Activated naive CD4-positive, alpha-beta T cell treated with anti-CD3 and anti-CD28 coated beads, Interleukin-2, amount 50 U/mL, for 72 hours (primary cell): ENCODE measurements at regions not wholly inside any gene's neighbourhood (a gene's known extent, or its start where the extent isn't known, plus 50 kb on each side); places are given as distances from the start of the nearest gene placed in this dataset.
"Not testable (repeated sequence)": the region's sequence is repeated elsewhere in the genome, so short reads cannot be mapped to it uniquely, and the experiment has no call there.

ENCODE experiments used
- ATAC-seq, 2 donors: fragments of 150-1000 bp; cut with Tn5 transposase; 2 replicates each; pipeline ENCODE4 v1.10.0; 2021; ENCODE audit warnings: mild to moderate bottlenecking in 2 of 2, moderate library complexity in 2 of 2
- DNase-seq, 2 donors: peaks; one replicate each; pipeline ENCODE4 v3.0.0; 2021 to 2022; ENCODE audit warnings: low spot score in 2 of 2
- H3K27ac Mint-ChIP-seq, 2 donors: one replicate each; pipeline ENCODE4 v1.8.0; 2022; ENCODE audit warnings: mild to moderate bottlenecking in 2 of 2, mixed read lengths in 2 of 2
- H3K36me3 Mint-ChIP-seq, 2 donors: one replicate each; pipeline ENCODE4 v1.8.0; 2022; ENCODE audit warnings: mixed read lengths in 2 of 2
- H3K9me3 Mint-ChIP-seq, 2 donors: one replicate each; pipeline ENCODE4 v1.8.0; 2022; ENCODE audit warnings: mixed read lengths in 2 of 2

DNA sequence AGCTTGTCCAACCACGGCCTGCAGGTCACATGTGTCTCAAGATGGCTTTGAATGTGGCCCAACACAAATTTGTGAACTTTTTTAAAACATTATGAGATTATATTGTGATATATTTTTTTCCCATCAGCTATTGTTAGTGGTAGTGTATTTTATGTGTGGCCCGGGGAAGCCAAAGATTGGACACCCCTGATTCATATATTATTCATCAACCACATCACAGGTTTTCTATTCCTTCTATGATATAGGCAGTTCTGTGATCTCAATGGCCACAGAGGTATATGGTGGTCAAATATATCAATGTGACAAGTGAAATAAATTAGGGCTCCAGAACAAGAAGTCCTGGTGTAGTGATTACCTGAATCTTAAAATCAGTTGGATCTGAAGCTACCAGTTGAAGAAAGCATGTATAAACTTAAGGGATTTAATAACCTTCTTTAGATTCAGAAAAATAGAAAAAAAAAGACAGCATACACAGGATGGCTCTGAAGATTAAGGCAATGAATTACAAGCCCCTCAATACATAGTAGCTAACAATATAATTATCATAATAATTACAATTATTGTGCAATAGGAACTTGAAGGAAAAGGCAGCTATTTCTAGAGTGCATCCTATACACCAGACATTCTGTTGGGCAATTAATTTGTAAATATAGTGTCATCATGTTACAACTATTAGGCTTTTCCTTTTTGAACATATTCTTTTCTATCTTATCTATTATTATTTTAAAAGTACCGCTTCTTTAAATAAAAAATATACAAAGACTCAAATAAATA, 530.4 kb upstream of the PTPRD start:
- no peak for ATAC-seq

DNA sequence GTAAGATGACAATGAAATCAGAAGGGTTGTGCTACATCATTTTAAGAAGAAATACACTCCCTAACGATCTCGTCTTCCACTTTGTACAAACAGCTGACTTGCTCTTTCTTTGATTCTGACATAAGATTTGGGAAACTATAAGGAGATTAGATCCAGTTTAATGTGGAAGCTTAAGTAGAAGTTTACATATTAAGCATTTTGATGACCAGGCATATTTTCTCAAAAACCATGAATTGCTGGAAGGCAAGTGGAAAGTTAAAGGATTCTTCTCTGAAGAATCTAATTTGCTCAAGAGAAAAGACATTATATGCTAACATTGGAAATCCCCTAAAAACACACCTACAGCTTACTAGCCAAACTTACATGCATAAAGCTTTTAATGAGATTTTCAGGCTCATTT, 531.9 kb upstream of the PTPRD start:
- H3K36me3 Mint-ChIP-seq, result no peaks in the 10 kb centered on the region
- DNase-seq, result no peak
- H3K27ac Mint-ChIP-seq, result no peak overlapping the region
- peaks cover 26% of the 10 kb centered on the region in 2 donors for H3K9me3 Mint-ChIP-seq
- ATAC-seq, result no peak

More for the DNA sequence above, 530.4 kb upstream of the PTPRD start:
- peaks cover 23 to 24% of the 10 kb centered on the region in 2 donors for H3K9me3 Mint-ChIP-seq
- no peak overlapping the region for H3K27ac Mint-ChIP-seq
- no peaks in the 10 kb centered on the region for H3K36me3 Mint-ChIP-seq
- DNase-seq, result no peak

DNA sequence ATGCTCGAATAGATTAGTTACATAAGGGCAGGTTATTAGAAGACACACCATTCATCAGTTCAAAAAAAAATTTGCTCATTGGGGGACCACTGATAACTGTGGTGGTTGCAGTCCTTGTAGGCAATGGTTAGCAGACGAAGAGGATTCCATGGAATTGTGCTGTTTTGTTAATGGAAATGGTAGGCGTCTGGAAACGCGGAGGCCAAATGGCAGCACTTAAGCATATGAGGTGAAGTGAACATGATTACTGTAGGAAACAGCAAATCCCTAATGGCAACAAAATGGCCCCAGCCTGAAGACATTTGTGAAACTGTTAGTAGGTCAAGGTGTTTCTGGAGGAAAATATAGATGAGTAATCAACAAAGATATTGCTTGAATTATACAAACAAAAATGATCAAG, 535.4 kb upstream of the PTPRD start:
- Mint-ChIP-seq H3K36me3 (no peaks in the 10 kb centered on the region), H3K27ac (no peak overlapping the region), H3K9me3 (peaks cover 21 to 22% of the 10 kb centered on the region in 2 donors)
- DNase-seq (no peak), ATAC-seq (no peak)

DNA sequence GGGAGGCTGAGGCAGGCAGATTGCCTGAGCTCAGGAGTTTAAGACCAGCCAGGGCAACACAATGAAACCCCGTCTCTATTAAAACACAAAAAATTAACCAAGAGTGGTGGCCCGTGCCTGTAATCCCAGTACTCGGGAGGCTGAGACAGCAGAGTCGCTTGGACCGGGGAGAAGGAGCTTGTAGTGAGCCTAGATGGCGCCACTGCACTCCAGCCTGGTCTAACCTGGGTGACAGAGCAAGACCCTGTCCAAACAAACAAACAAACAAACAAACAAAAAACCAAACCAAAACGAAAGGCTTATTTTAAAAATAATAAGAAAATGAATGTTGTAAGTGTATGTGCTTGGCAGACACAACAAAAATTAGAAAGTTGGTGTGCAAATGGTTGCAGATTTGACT, 536.3 kb upstream of the PTPRD start:
- H3K27ac Mint-ChIP-seq, result no peak overlapping the region
- no peaks in the 10 kb centered on the region for H3K36me3 Mint-ChIP-seq
- H3K9me3 Mint-ChIP-seq, result peaks cover 18 to 21% of the 10 kb centered on the region in 2 donors
- no peak for DNase-seq
- no peak for ATAC-seq

DNA sequence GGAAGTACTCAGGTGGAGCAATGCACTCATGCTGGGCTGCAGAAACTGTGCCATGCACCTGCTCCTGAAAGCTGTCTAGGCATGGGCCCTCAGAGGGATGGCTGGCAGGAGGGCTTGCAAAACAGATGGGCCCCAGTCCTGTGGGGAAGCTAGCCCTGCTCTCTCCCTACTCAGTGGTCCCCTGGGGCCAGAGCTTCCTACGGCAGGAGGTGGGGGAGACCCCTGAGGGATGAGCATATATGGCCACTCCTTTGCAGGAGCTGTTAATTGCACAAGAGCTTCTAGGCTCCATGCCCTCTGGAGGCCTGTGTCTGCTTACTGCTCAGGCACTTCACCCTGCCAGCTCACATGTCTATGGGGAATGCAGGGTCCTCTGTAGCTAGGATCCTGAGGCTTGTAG, 545.3 kb upstream of the PTPRD start:
- no peak overlapping the region for H3K27ac Mint-ChIP-seq
- H3K9me3 Mint-ChIP-seq, result peaks cover 40% of the 10 kb centered on the region in 2 donors
- H3K36me3 Mint-ChIP-seq, result peaks cover 6 to 19% of the 10 kb centered on the region in 2 donors
- DNase-seq (no peak), ATAC-seq (no peak)

DNA sequence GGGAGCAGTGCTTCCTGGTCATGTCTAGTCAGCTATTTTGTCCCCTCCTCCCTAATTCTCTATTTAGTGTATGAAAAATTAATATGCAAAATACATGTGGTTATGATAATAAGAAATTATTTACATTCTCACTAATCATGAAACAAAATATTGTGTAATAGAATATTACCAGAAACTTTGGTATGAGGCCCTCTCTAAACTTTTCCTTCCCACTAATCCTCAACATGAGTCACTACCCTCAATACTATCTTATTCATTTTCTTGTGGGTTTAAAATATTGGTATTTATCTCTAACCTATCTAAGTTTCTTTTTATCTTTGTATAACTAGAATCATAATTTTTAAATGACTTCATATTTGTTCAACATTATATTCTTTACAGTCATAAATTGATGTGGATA, 545.9 kb upstream of the PTPRD start:
- H3K36me3 Mint-ChIP-seq, result peaks cover 6 to 19% of the 10 kb centered on the region in 2 donors
- no peak overlapping the region for H3K27ac Mint-ChIP-seq
- DNase-seq (no peak), ATAC-seq (no peak)
- peaks cover 42 to 43% of the 10 kb centered on the region in 2 donors for H3K9me3 Mint-ChIP-seq

DNA sequence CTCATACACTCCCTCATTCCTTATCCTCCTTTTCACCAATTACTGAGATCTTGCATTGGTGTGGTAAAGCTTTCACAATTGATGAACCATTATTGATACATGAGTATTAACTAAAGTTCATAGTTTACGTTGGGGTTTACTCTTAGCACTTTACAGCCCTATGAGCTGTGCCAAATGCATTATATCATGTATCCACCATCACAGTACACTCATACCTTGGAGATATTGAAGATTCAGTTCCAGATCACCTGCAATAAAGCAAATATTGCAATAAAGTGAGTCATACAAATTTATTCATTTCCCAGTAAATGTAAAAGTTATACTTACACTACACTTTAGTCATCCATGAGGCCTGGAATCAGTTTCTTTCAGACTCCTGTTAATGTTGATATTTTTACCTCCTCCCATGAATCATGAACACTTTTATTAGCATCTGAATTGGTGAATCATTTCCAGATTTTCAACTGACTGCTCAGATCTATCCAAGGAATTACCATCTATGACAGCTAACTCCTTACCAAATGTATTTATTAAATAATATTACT, 546.6 kb upstream of the PTPRD start:
- H3K27ac Mint-ChIP-seq, result no peak overlapping the region
- ATAC-seq (no peak), DNase-seq (no peak)
- H3K36me3 Mint-ChIP-seq, result peaks cover 6 to 19% of the 10 kb centered on the region in 2 donors
- peaks cover 41 to 42% of the 10 kb centered on the region in 2 donors for H3K9me3 Mint-ChIP-seq

DNA sequence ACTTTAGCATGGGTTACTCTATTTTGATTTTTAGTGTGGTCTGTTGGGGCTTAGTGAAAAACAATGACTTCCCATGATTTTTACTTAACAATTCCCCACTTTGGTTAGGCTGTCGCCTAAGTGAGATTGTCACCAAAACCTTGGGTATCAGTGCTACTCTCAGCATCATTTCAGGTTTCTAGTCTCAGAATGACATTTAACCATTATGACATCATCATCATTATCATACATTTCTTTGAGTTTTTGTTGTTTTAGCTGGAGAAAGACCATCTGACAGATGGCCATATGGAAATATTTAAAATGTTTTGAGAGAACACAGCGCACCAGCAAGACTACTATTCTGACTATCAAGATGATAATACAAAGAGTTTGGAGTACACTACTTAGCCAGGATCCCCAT, 551.0 kb upstream of the PTPRD start:
- no peak for DNase-seq
- no peak for ATAC-seq
- peaks cover 27 to 30% of the 10 kb centered on the region in 2 donors for H3K9me3 Mint-ChIP-seq

DNA sequence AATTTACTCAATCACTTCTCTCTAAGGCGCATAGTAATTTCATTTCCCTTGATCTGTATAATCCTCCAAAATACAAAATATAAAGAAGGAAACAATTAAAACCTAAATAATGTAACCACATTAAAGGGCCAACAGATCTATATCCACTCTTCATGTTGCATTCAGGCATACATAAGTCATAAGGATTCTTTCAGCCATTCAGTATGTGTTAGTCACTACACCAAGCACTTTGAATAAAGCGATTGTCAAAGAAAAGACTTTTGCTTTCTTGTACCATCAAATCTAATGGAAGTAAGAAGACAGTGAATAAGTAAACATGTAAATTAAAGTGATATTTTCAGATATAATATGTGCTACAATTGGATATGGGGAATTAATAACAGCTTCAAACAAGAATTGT, 569.2 kb upstream of the PTPRD start:
- H3K27ac Mint-ChIP-seq, result no peak overlapping the region
- no peak for ATAC-seq
- DNase-seq, result no peak
- H3K9me3 Mint-ChIP-seq, result peaks cover 34 to 42% of the 10 kb centered on the region in 2 donors
- peaks cover 0 to 10% of the 10 kb centered on the region in 2 donors for H3K36me3 Mint-ChIP-seq

More for the DNA sequence above, 551.0 kb upstream of the PTPRD start:
- Mint-ChIP-seq H3K36me3 (peaks cover 6 to 17% of the 10 kb centered on the region in 2 donors), H3K27ac (no peak overlapping the region)

DNA sequence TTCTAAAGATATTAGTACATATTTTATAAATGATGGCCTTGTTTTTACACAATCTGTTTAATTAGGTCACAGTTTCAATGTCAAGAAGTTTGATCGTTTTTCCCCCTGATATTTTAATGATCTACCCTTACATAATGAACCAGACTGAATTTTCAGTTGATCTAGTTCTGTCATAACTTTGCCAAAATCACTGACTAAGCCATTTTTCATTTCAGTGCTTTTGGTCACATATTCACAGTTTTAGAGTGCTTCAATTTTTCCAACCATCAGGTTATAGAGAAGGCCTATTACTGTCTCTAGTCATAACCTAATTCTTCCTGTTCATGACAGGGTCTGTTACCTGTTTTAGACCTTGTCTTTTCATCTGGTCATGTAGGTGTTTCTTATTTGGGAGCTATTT, 577.9 kb upstream of the PTPRD start:
- Mint-ChIP-seq H3K9me3 (peaks cover 31 to 34% of the 10 kb centered on the region in 2 donors), H3K27ac (no peak overlapping the region), H3K36me3 (peaks cover 10% of the 10 kb centered on the region in 2 donors)
- no peak for DNase-seq
- no peak for ATAC-seq

DNA sequence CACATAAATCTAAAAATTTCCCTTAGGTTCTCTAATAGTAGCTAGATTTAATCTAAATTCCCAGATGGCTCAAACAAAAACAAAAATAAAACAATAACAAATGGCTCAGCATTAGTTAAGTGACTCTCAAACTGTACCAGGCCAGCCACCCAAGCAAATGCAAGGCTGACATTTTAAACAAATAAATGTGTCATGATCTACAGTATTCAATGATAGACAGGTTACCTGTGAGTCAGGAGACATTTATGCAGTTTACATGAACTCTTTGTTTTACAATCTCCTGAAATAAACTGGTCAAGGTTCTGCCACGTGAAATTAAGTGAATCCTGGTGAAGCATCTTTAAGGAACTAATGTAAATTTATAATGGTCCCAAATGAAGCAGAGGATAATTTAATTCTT, 580.2 kb upstream of the PTPRD start:
- Mint-ChIP-seq H3K9me3 (peaks cover 18 to 19% of the 10 kb centered on the region in 2 donors), H3K27ac (no peak overlapping the region), H3K36me3 (peaks cover 4 to 8% of the 10 kb centered on the region in 2 donors)
- DNase-seq, result no peak
- no peak for ATAC-seq

DNA sequence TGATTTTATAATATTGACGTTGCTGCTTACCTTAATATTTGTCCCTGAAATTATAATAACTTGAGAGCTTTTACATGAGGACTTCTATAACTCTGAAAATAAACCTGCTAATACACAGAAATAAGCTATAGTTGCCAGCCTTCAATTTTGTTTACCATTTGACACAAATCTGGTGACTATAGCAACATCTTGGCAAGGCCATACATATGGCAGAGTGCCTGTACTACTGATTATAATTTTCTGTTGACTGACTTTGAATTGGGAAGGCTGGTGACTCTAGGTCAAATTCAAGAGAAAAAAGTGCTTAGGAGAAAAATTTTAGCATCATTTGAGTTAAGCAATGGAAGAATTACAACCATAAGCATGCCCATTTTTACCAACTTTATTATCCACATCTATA, 581.4 kb upstream of the PTPRD start:
- Mint-ChIP-seq H3K27ac (no peak overlapping the region), H3K9me3 (peaks cover 14 to 16% of the 10 kb centered on the region in 2 donors), H3K36me3 (peaks cover 0 to 8% of the 10 kb centered on the region in 2 donors)
- DNase-seq (no peak), ATAC-seq (no peak)

DNA sequence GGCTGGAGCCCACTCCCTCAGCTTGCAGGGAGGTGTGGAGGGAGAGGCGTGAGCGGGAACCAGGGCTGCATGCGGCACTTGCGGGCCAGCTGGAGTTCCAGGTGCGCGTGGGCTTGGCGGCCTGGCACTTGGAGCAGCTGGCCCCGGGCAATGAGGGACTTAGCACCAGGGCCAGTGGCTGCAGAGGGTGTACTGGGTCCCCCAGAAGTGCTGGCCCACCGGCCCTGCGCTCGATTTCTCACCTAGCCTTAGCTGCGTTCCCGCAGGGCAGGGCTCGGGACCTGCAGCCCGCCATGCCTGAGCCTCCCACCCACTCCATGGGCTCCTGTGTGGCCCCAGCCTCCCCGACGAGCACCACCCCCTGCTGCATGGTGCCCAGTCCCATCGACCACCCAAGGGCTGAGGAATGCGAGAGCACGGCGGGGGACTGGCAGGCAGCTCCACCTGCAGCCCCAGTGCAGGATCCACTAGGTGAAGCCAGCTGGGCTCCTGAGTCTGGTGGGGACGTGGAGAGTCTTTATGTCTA, 584.1 kb upstream of the PTPRD start:
- not testable (repeated sequence) for ATAC-seq, H3K36me3 Mint-ChIP-seq, DNase-seq, H3K27ac Mint-ChIP-seq
- H3K9me3 Mint-ChIP-seq, result peaks cover 8 to 12% of the 10 kb centered on the region in 2 donors

DNA sequence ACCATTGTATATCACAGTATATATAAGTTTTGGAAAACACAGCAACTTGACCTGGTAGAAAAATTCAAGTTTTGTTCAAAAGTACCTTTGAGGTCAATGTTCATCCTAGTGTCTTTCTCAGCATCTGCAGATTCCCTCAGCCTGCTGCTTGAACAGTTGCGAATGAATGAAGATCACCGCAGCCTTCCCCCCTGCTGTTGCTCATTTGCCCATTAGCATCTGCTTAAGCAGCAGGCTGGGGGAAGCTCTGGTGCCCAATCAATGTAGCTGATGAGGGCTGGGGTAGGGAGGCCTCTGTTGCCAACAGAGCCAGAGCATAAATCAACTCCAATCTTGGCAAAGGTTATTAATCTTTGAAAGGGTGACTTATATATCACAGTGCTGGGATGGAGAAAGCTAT, 586.5 kb upstream of the PTPRD start:
- DNase-seq (no peak), ATAC-seq (no peak)
- Mint-ChIP-seq H3K27ac (no peak overlapping the region), H3K36me3 (peaks cover 0 to 8% of the 10 kb centered on the region in 2 donors), H3K9me3 (peaks cover 5% of the 10 kb centered on the region in 2 donors)

DNA sequence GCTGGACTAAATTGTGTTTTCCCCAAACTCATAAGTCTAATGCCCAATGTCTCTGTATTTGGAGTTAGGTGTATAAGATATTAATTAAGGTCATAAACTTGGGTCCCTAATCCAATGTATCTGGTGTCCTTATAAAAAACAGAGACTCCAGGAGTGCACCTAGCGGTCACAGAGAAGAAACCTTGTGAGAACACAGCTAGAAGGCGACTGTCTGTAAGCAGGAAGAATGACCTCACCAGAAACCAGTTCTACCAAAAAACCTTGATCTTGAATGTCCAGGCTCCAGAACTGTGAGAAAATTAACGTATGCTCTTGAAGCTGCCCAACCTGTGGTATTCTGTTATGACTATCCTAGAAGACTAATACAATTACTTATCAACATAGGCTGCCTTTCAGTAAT, 591.7 kb upstream of the PTPRD start:
- Mint-ChIP-seq H3K9me3 (peaks cover 14% of the 10 kb centered on the region in 2 donors), H3K36me3 (no peaks in the 10 kb centered on the region), H3K27ac (no peak overlapping the region)
- no peak for ATAC-seq
- DNase-seq, result no peak

DNA sequence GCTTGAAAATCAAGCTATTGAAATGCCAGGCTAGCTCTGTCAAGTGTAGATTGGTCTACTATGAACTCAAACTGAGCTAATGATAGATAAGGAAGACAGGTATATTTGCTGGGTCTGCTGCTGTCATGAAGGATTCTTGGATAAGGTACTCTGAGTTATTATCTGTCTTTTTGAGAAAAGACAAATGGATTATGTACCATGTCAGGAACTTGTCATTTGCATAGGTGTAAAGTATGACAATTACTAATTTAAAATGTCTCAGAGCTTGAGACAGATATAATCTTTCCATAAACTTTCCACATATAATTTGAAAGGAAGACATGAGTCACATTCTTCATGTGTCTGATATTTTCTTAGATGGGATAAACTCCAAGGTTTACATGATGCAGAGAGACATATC, 594.1 kb upstream of the PTPRD start:
- no peak for ATAC-seq
- Mint-ChIP-seq H3K36me3 (no peaks in the 10 kb centered on the region), H3K9me3 (peaks cover 14% of the 10 kb centered on the region in 2 donors), H3K27ac (no peak overlapping the region)
- no peak for DNase-seq

DNA sequence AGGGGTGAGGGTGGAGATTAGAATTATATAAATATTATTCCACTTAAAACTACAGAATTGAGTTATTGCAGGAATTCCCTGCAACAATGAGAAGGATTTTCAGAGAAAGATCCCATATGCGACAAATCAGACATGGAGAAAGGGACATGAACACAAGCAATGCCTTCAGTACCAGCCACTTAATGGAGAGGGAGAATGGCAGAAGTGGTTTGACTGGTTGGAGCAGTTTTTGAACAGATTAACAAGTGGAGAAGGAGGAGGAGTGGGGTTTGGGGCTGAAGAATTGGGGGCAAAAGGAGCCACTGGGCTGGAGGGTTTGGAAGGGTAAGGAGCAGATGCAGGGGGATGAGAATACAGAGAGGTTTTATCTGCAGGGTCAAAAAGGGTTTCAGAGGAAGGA, 620.9 kb upstream of the PTPRD start:
- H3K27ac Mint-ChIP-seq, result no peak overlapping the region
- peaks cover 36 to 38% of the 10 kb centered on the region in 2 donors for H3K9me3 Mint-ChIP-seq
- no peak for DNase-seq
- peaks cover 10 to 29% of the 10 kb centered on the region in 2 donors for H3K36me3 Mint-ChIP-seq
- ATAC-seq, result no peak

DNA sequence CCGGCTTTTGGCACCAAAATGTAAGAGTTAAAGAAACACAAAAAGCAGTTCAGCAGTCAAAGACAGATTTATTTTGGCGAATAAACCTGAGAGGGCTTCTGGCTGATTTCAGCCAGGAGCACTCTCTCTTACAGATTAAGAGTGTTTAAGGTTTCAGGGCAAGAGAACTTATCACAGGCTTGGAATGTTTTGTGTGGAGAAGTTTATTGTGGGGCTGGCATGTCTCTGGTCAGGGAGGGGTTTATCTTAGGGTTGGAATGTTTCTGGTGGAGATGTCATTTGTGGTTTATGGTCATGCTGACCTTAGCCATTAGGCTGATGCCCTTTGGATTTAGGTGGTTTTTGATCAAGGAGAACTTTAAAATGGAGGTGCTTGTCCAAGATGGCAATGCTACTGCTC, 622.3 kb upstream of the PTPRD start:
- peaks cover 10 to 30% of the 10 kb centered on the region in 2 donors for H3K36me3 Mint-ChIP-seq
- DNase-seq, result no peak
- ATAC-seq, result no peak
- no peak overlapping the region for H3K27ac Mint-ChIP-seq
- H3K9me3 Mint-ChIP-seq, result peaks cover 31 to 35% of the 10 kb centered on the region in 2 donors
